ENCODE measurements at regions not wholly inside any gene's neighbourhood (a gene's known extent, or its start where the extent isn't known, plus 50 kb on each side); places are given as distances from the start of the nearest gene placed in this dataset.

- H3K4me3 ChIP-seq (ENCODE audit: low read depth, low read length) = no peak overlapping the region
- DNase-seq (ENCODE audit: low read depth) = no peak
- TF ChIP-seq CTCF (conservative IDR thresholded peaks at IDR 0.05; ENCODE audit: low read depth, low read length) = no peak
Observed at GRCh38 chr1:57860325-57860724, 436.5 kb upstream of the DAB1 start.

GRCh38 chr1:57858740-57859139, 434.9 kb upstream of the DAB1 start:
- DNase-seq (ENCODE audit: low read depth) = no peak
- no peak for TF ChIP-seq CTCF (conservative IDR thresholded peaks at IDR 0.05; ENCODE audit: low read depth, low read length)
- H3K4me3 ChIP-seq (ENCODE audit: low read depth, low read length) = no peak overlapping the region

- H3K4me3 ChIP-seq (ENCODE audit: low read depth, low read length) = no peak overlapping the region
- TF ChIP-seq CTCF (conservative IDR thresholded peaks at IDR 0.05; ENCODE audit: low read depth, low read length) = no peak
- no peak for DNase-seq (ENCODE audit: low read depth)
Observed at GRCh38 chr1:57857809-57858208, 433.9 kb upstream of the DAB1 start.

GRCh38 chr1:57854436-57854835, 430.6 kb upstream of the DAB1 start:
- no peak for TF ChIP-seq CTCF (conservative IDR thresholded peaks at IDR 0.05; ENCODE audit: low read depth, low read length)
- DNase-seq (ENCODE audit: low read depth) = no peak
- no peak overlapping the region for H3K4me3 ChIP-seq (ENCODE audit: low read depth, low read length)

- TF ChIP-seq CTCF (conservative IDR thresholded peaks at IDR 0.05; ENCODE audit: low read depth, low read length) = no peak
- DNase-seq (ENCODE audit: low read depth) = no peak
- H3K4me3 ChIP-seq (ENCODE audit: low read depth, low read length) = no peak overlapping the region
Observed at GRCh38 chr1:57850176-57850940, 426.5 kb upstream of the DAB1 start.

GRCh38 chr1:57848406-57848805, 424.5 kb upstream of the DAB1 start:
- no peak for TF ChIP-seq CTCF (conservative IDR thresholded peaks at IDR 0.05; ENCODE audit: low read depth, low read length)
- DNase-seq (ENCODE audit: low read depth) = peak; percentile 79

GRCh38 chr1:57845041-57845440, 421.2 kb upstream of the DAB1 start:
- no peak for TF ChIP-seq CTCF (conservative IDR thresholded peaks at IDR 0.05; ENCODE audit: low read depth, low read length)
- H3K4me3 ChIP-seq (ENCODE audit: low read depth, low read length) = no peak overlapping the region
- DNase-seq (ENCODE audit: low read depth) = no peak

More at GRCh38 chr1:57848406-57848805, 424.5 kb upstream of the DAB1 start:
- H3K4me3 ChIP-seq (ENCODE audit: low read depth, low read length) = no peak overlapping the region
